Hematopoietic multipotent progenitor cell treated with erythropoietin and hydrocortisone succinate and interleukin-3 and kit ligand, for 8 days (in vitro differentiated cells): ENCODE measurements at regions not wholly inside any gene's neighbourhood (a gene's known extent, or its start where the extent isn't known, plus 50 kb on each side); places are given as distances from the start of the nearest gene placed in this dataset.

Experiments used
- DNase-seq: peaks from one replicate; pipeline ENCODE4 v3.0.0-alpha.2; 2015

GRCh38 chr2:187943772-187944369 is 347.8 kb upstream of the GULP1 start:
- no peak for DNase-seq

- no peak for DNase-seq
These were observed 341.8 kb upstream of the GULP1 start for GRCh38 chr2:187949859-187950258.

GRCh38 chr2:187951470-187952218 is 340.0 kb upstream of the GULP1 start:
- no peak for DNase-seq

GRCh38 chr2:187956906-187957534 is 334.7 kb upstream of the GULP1 start:
- DNase-seq: no peak

- DNase-seq: no peak
These were observed 331.9 kb upstream of the GULP1 start for GRCh38 chr2:187959821-187960220.

GRCh38 chr2:187962538-187962937 is 329.1 kb upstream of the GULP1 start:
- no peak for DNase-seq

- no peak for DNase-seq
These were observed 326.9 kb upstream of the GULP1 start for GRCh38 chr2:187964746-187965145.

- DNase-seq: no peak
These were observed 324.8 kb upstream of the GULP1 start for GRCh38 chr2:187966924-187967323.

- no peak for DNase-seq
These were observed 319.8 kb upstream of the GULP1 start for GRCh38 chr2:187971893-187972292.

- DNase-seq: no peak
These were observed 315.3 kb upstream of the GULP1 start for GRCh38 chr2:187976259-187976985.

GRCh38 chr2:187976986-187977333 is 314.7 kb upstream of the GULP1 start:
- no peak for DNase-seq

GRCh38 chr2:187978356-187978755 is 313.3 kb upstream of the GULP1 start:
- DNase-seq: no peak

- DNase-seq: no peak
These were observed 309.0 kb upstream of the GULP1 start for GRCh38 chr2:187982668-187983067.

GRCh38 chr2:187985195-187985594 is 306.5 kb upstream of the GULP1 start:
- no peak for DNase-seq

- DNase-seq: peak; percentile 42
These were observed 305.8 kb upstream of the GULP1 start for GRCh38 chr2:187985923-187986322.

GRCh38 chr2:187986390-187987105 is 305.1 kb upstream of the GULP1 start:
- no peak for DNase-seq

GRCh38 chr2:187988348-187988747 is 303.3 kb upstream of the GULP1 start:
- DNase-seq: no peak

- no peak for DNase-seq
These were observed 301.6 kb upstream of the GULP1 start for GRCh38 chr2:187989925-187990623.

GRCh38 chr2:187991389-187991788 is 300.3 kb upstream of the GULP1 start:
- no peak for DNase-seq

GRCh38 chr2:187994464-187995331 is 297.0 kb upstream of the GULP1 start:
- DNase-seq: no peak

- no peak for DNase-seq
These were observed 296.1 kb upstream of the GULP1 start for GRCh38 chr2:187995556-187995955.
